Mesothelial cell of epicardium (in vitro differentiated cells): ENCODE measurements at regions not wholly inside any gene's neighbourhood (a gene's known extent, or its start where the extent isn't known, plus 50 kb on each side); places are given as distances from the start of the nearest gene placed in this dataset.

ENCODE experiments used
- DNase-seq, 2 experiments: peaks; one replicate each; pipeline ENCODE4 v3.0.0; 2021; ENCODE audit warnings: low spot score in 2 of 2; ENCODE audit not compliant: unreplicated experiment in 2 of 2
- H3K27ac Mint-ChIP-seq: 2 replicates; pipeline ENCODE4 v1.8.0; 2021; ENCODE audit warnings: mixed read lengths
- H3K27me3 Mint-ChIP-seq: 2 replicates; pipeline ENCODE4 v1.8.0; 2021; ENCODE audit warnings: low read depth, mixed read lengths
- H3K36me3 Mint-ChIP-seq: 2 replicates; pipeline ENCODE4 v1.8.0; 2021; ENCODE audit warnings: mixed read lengths
- H3K4me1 Mint-ChIP-seq: 2 replicates; pipeline ENCODE4 v1.8.0; 2021; ENCODE audit warnings: mixed read lengths
- H3K4me3 Mint-ChIP-seq: 2 replicates; pipeline ENCODE4 v1.8.0; 2021; ENCODE audit warnings: mild to moderate bottlenecking, moderate library complexity, mixed read lengths
- H3K9me3 Mint-ChIP-seq: 2 replicates; pipeline ENCODE4 v1.8.0; 2021; ENCODE audit warnings: mixed read lengths
- CTCF ChIP-seq: fragments of 200-600 bp; sonication (generic); IDR thresholded peaks from one replicate; pipeline ENCODE4 v1.5.0; 2021; ENCODE audit warnings: antibody characterized with exemption; ENCODE audit not compliant: unreplicated experiment

GRCh38 chr5:56566374-56567249 lies 248.7 kb upstream of the MAP3K1 start:
- H3K9me3 Mint-ChIP-seq = no peaks in the 10 kb centered on the region
- H3K27me3 Mint-ChIP-seq = no peaks in the 10 kb centered on the region
- H3K4me3 Mint-ChIP-seq = no peak overlapping the region
- no peak for TF ChIP-seq CTCF
- H3K36me3 Mint-ChIP-seq = no peaks in the 10 kb centered on the region
- no peak for DNase-seq
- H3K27ac Mint-ChIP-seq = peak overlapping the region; percentile 10
- peaks cover 51% of the 10 kb centered on the region for H3K4me1 Mint-ChIP-seq

- peaks cover 51% of the 10 kb centered on the region for H3K4me1 Mint-ChIP-seq
- peaks cover 1% of the 10 kb centered on the region for H3K9me3 Mint-ChIP-seq
- H3K4me3 Mint-ChIP-seq = no peak overlapping the region
- TF ChIP-seq CTCF = no peak
- no peaks in the 10 kb centered on the region for H3K27me3 Mint-ChIP-seq
- H3K27ac Mint-ChIP-seq = no peak overlapping the region
- DNase-seq = no peak
- no peaks in the 10 kb centered on the region for H3K36me3 Mint-ChIP-seq
Measured at GRCh38 chr5:56565644-56566043, 249.7 kb upstream of the MAP3K1 start.

- H3K4me3 Mint-ChIP-seq = no peak overlapping the region
- peaks cover 5% of the 10 kb centered on the region for H3K9me3 Mint-ChIP-seq
- DNase-seq = no peak
- no peak overlapping the region for H3K27ac Mint-ChIP-seq
- peaks cover 50% of the 10 kb centered on the region for H3K4me1 Mint-ChIP-seq
- H3K27me3 Mint-ChIP-seq = no peaks in the 10 kb centered on the region
- no peaks in the 10 kb centered on the region for H3K36me3 Mint-ChIP-seq
- no peak for TF ChIP-seq CTCF
Measured at GRCh38 chr5:56565283-56565615, 250.1 kb upstream of the MAP3K1 start.

- H3K27me3 Mint-ChIP-seq = no peaks in the 10 kb centered on the region
- no peak for TF ChIP-seq CTCF
- no peaks in the 10 kb centered on the region for H3K36me3 Mint-ChIP-seq
- H3K27ac Mint-ChIP-seq = no peak overlapping the region
- peaks cover 10% of the 10 kb centered on the region for H3K9me3 Mint-ChIP-seq
- no peak for DNase-seq
- H3K4me1 Mint-ChIP-seq = peaks cover 44% of the 10 kb centered on the region
- no peak overlapping the region for H3K4me3 Mint-ChIP-seq
Measured at GRCh38 chr5:56564541-56565282, 250.6 kb upstream of the MAP3K1 start.

GRCh38 chr5:56561455-56561854 lies 253.9 kb upstream of the MAP3K1 start:
- Mint-ChIP-seq H3K4me3 (no peak overlapping the region), H3K27me3 (no peaks in the 10 kb centered on the region), H3K36me3 (no peaks in the 10 kb centered on the region), H3K27ac (no peak overlapping the region), H3K4me1 (peaks cover 19% of the 10 kb centered on the region), H3K9me3 (peaks cover 10% of the 10 kb centered on the region)
- TF ChIP-seq CTCF = no peak
- DNase-seq = no peak
